ENCODE measurements at regions not wholly inside any gene's neighbourhood (a gene's known extent, or its start where the extent isn't known, plus 50 kb on each side); places are given as distances from the start of the nearest gene placed in this dataset.

DNA sequence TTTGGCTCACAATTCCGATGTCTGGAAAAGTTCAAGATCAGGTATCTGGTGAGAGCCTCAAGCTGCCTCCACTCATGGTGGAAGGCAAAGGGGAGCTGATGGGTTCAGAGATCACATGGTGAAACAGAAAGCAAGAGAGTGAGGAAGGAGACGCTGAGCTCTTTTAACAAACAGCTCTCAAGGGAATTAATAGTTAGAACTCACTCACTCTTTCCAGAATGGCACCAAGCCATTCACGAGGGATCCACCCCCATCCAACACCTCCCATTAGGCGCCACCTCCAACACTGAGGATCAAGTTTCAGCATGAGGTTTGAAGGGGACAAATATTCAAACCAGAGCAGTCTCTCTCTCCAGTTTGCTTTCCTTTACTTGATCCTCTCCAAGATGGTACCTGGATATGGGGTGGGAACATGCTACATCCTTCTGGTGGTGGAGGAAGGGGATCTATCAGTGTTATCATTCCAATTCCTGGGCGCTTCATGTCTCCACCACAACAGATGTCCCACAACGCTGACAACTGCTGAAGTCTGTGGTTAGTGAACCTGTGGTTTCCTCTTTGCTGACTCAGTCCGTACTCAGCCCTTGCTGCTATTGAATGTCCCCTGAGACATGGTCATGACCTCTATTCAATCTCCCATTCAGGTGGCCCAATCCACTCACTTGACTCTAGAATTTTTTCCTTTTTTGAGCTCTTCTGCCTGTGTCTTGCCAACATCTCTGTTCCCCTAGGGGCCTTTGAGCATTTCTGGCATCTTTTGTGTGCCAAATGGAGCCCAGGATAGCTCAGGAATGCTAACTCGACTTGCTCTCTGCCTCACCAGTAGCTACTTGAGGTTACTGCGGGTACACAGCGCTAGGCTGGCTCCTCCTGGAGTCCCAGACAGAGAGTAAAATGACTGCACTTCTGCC, 395.2 kb downstream of the MID1IP1 start:
- TF ChIP-seq, protein P1, sequence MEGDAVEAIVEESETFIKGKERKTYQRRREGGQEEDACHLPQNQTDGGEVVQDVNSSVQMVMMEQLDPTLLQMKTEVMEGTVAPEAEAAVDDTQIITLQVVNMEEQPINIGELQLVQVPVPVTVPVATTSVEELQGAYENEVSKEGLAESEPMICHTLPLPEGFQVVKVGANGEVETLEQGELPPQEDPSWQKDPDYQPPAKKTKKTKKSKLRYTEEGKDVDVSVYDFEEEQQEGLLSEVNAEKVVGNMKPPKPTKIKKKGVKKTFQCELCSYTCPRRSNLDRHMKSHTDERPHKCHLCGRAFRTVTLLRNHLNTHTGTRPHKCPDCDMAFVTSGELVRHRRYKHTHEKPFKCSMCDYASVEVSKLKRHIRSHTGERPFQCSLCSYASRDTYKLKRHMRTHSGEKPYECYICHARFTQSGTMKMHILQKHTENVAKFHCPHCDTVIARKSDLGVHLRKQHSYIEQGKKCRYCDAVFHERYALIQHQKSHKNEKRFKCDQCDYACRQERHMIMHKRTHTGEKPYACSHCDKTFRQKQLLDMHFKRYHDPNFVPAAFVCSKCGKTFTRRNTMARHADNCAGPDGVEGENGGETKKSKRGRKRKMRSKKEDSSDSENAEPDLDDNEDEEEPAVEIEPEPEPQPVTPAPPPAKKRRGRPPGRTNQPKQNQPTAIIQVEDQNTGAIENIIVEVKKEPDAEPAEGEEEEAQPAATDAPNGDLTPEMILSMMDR (IDR thresholded peaks at IDR 0.05; ENCODE audit: insufficient read depth in 1 of 2, low read depth in 1 of 2, low read length in 1 of 2, severe bottlenecking in 1 of 2, unreplicated experiment in 1 of 2) = no peak
- H3K27me3 ChIP-seq (replicated peaks; ENCODE audit: control insufficient read depth, insufficient read depth, low read length) = no peaks in the 10 kb centered on the region
- Mint-ChIP-seq H3K4me3 (ENCODE audit: unreplicated experiment) (no peak overlapping the region), H3K27me3 (ENCODE audit: insufficient read depth, unreplicated experiment) (peaks cover 3% of the 10 kb centered on the region), H3K27ac (ENCODE audit: unreplicated experiment) (no peak overlapping the region), H3K9me3 (ENCODE audit: unreplicated experiment) (peaks cover 10% of the 10 kb centered on the region), H3K4me1 (ENCODE audit: low read depth, unreplicated experiment) (peaks cover 7% of the 10 kb centered on the region), H3K36me3 (ENCODE audit: insufficient read depth, unreplicated experiment) (no peaks in the 10 kb centered on the region)
- ChIA-PET POLR2A (no interaction called here), CTCF (no interaction called here)
- H3K4me3 ChIP-seq (ENCODE audit: low read depth, low read length) = no peak overlapping the region
- H3K9me3 ChIP-seq = no peaks in the 10 kb centered on the region
- intact Hi-C loops (cut with micrococcal nuclease; ENCODE audit: unreplicated experiment) = no loop called here
- H3K36me3 ChIP-seq (ENCODE audit: control insufficient read depth, insufficient read depth, low read length) = no peaks in the 10 kb centered on the region
- 0 out of 2 replicates have a peak, but pooled peaks cover 2% of the 10 kb centered on the region for H3K4me1 ChIP-seq
- DNase-seq = no peak
- BruUV-seq (replicated peaks) = no TSS peak

DNA sequence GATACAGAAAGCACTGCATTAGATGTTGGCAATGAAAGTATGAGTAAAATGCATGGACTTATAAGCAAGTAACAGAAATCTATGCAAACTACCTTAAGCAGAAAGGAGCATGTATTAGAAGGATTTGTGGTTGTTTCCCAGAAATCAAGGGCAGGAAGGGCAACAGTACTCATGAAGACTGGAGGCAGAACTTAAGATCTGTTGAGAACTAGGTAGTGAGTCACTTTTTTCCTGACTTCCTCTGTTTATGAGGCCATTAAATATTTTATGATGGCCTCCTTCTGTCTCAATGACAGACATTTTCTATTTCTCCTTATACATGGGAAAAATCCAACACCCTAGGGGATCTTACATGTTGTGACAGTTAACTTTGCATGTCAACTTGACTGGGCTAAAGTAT, 398.2 kb downstream of the MID1IP1 start:
- DNase-seq = no peak
- TF ChIP-seq, protein P1 (IDR thresholded peaks at IDR 0.05; ENCODE audit: insufficient read depth in 1 of 2, low read depth in 1 of 2, low read length in 1 of 2, severe bottlenecking in 1 of 2, unreplicated experiment in 1 of 2) = no peak
- H3K27me3 ChIP-seq (replicated peaks; ENCODE audit: control insufficient read depth, insufficient read depth, low read length) = no peaks in the 10 kb centered on the region
- H3K9me3 ChIP-seq = no peaks in the 10 kb centered on the region
- no peak overlapping the region for H3K4me3 ChIP-seq (ENCODE audit: low read depth, low read length)
- 0 out of 2 replicates have a peak, but pooled peaks cover 8% of the 10 kb centered on the region for H3K4me1 ChIP-seq
- H3K36me3 ChIP-seq (ENCODE audit: control insufficient read depth, insufficient read depth, low read length) = no peaks in the 10 kb centered on the region
- BruUV-seq (replicated peaks) = no TSS peak
- Mint-ChIP-seq H3K4me3 (ENCODE audit: unreplicated experiment) (no peak overlapping the region), H3K4me1 (ENCODE audit: low read depth, unreplicated experiment) (peaks cover 12% of the 10 kb centered on the region), H3K27ac (ENCODE audit: unreplicated experiment) (no peak overlapping the region), H3K9me3 (ENCODE audit: unreplicated experiment) (peaks cover 10% of the 10 kb centered on the region), H3K36me3 (ENCODE audit: insufficient read depth, unreplicated experiment) (no peaks in the 10 kb centered on the region), H3K27me3 (ENCODE audit: insufficient read depth, unreplicated experiment) (no peaks in the 10 kb centered on the region)
- POLR2A ChIA-PET = no interaction called here
- CTCF ChIA-PET = no interaction called here
- intact Hi-C loops (cut with micrococcal nuclease; ENCODE audit: unreplicated experiment) = no loop called here

DNA sequence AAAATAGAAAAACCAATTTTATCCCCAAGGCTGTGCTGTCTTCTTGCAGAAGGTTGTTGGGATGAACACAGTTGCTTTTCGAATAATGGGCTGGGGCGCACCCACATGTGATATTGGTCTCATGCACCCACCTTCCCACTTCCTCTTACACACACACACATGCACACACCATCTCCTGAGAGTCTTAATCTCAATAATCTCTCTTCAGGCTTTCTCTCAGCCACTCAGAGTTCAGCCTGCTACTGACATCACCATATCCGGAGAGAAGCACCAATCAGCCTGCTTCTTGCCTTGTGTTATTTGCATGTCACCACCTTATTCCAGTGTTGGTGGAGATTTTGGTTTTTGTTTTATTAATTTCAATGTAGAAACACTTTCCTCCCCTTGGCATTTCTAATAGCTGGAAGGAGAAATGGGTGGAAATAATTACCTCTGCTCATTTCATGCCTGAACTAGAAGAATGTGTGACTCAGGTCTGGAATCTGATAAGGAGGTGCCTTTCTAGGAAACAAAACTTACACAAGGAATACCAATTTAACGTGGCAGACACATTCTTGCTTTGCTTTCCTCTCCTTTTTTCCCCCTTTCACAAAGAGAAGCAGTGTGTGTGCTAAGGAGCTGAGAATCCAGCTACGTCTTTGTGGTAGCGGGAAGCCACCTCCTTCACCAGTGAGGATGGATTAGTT, 400.2 kb downstream of the MID1IP1 start:
- Histone ChIP-seq H3K4me1 (0 out of 2 replicates have a peak, but pooled peaks cover 8% of the 10 kb centered on the region), H3K9me3 (no peaks in the 10 kb centered on the region), H3K36me3 (ENCODE audit: control insufficient read depth, insufficient read depth, low read length) (no peaks in the 10 kb centered on the region), H3K27me3 (replicated peaks; ENCODE audit: control insufficient read depth, insufficient read depth, low read length) (no peaks in the 10 kb centered on the region), H3K4me3 (ENCODE audit: low read depth, low read length) (no peak overlapping the region)
- POLR2A ChIA-PET = no interaction called here
- H3K4me3 Mint-ChIP-seq (ENCODE audit: unreplicated experiment) = no peak overlapping the region
- peaks cover 10% of the 10 kb centered on the region for H3K9me3 Mint-ChIP-seq (ENCODE audit: unreplicated experiment)
- CTCF ChIA-PET = no interaction called here
- no peak overlapping the region for H3K27ac Mint-ChIP-seq (ENCODE audit: unreplicated experiment)
- no peaks in the 10 kb centered on the region for H3K36me3 Mint-ChIP-seq (ENCODE audit: insufficient read depth, unreplicated experiment)
- no TSS peak for BruUV-seq (replicated peaks)
- intact Hi-C loops (cut with micrococcal nuclease; ENCODE audit: unreplicated experiment) = no loop called here
- TF ChIP-seq, protein P1 (IDR thresholded peaks at IDR 0.05; ENCODE audit: insufficient read depth in 1 of 2, low read depth in 1 of 2, low read length in 1 of 2, severe bottlenecking in 1 of 2, unreplicated experiment in 1 of 2) = no peak
- no peak for DNase-seq
- H3K27me3 Mint-ChIP-seq (ENCODE audit: insufficient read depth, unreplicated experiment) = no peaks in the 10 kb centered on the region
- peaks cover 14% of the 10 kb centered on the region for H3K4me1 Mint-ChIP-seq (ENCODE audit: low read depth, unreplicated experiment)

Measured in Caco-2 (cell line).